HG03558 (cell line): ENCODE measurements at regions not wholly inside any gene's neighbourhood (a gene's known extent, or its start where the extent isn't known, plus 50 kb on each side); places are given as distances from the start of the nearest gene placed in this dataset.
A peak's percentile ranks its signal among the peaks of the same experiment; 100 is the strongest.
"Not testable (repeated sequence)": the region's sequence is repeated elsewhere in the genome, so short reads cannot be mapped to it uniquely, and the experiment has no call there.

ENCODE experiments used
- ATAC-seq: cut with Tn5 transposase; IDR thresholded peaks from one replicate; pipeline ENCODE4 v1.9.1; 2021; ENCODE audit warnings: moderate number of reproducible peaks; ENCODE audit not compliant: unreplicated experiment; ENCODE audit errors: extremely low read depth

- ATAC-seq, result no peak
These were observed 602.7 kb upstream of the SEMA6A start for GRCh38 chr5:117177302-117177701.

GRCh38 chr5:117165068-117165467 is 590.4 kb upstream of the SEMA6A start:
- no peak for ATAC-seq

- no peak for ATAC-seq
These were observed 587.2 kb upstream of the SEMA6A start for GRCh38 chr5:117161718-117162335.

GRCh38 chr5:117160391-117160790 is 585.8 kb upstream of the SEMA6A start:
- no peak for ATAC-seq

- ATAC-seq, result no peak
These were observed 574.7 kb upstream of the SEMA6A start for GRCh38 chr5:117149312-117149711.

- no peak for ATAC-seq
These were observed 569.5 kb upstream of the SEMA6A start for GRCh38 chr5:117144086-117144485.

GRCh38 chr5:117143406-117143805 is 568.8 kb upstream of the SEMA6A start:
- ATAC-seq, result no peak

GRCh38 chr5:117138523-117138922 is 563.9 kb upstream of the SEMA6A start:
- ATAC-seq, result no peak

- no peak for ATAC-seq
These were observed 561.2 kb upstream of the SEMA6A start for GRCh38 chr5:117135851-117136250.

- ATAC-seq, result no peak
These were observed 558.6 kb upstream of the SEMA6A start for GRCh38 chr5:117133198-117133597.

- ATAC-seq, result no peak
These were observed 557.3 kb upstream of the SEMA6A start for GRCh38 chr5:117131876-117132275.

- ATAC-seq, result peak; percentile 93
These were observed 556.5 kb upstream of the SEMA6A start for GRCh38 chr5:117131048-117131679.

GRCh38 chr5:117118499-117118898 is 543.9 kb upstream of the SEMA6A start:
- no peak for ATAC-seq

- not testable (repeated sequence) for ATAC-seq
These were observed 542.7 kb upstream of the SEMA6A start for GRCh38 chr5:117117314-117117713.

GRCh38 chr5:117110548-117110947 is 535.9 kb upstream of the SEMA6A start:
- ATAC-seq, result no peak

- ATAC-seq, result no peak
These were observed 533.2 kb upstream of the SEMA6A start for GRCh38 chr5:117107859-117108258.

- no peak for ATAC-seq
These were observed 529.1 kb upstream of the SEMA6A start for GRCh38 chr5:117103703-117104102.

- no peak for ATAC-seq
These were observed 528.0 kb upstream of the SEMA6A start for GRCh38 chr5:117102591-117102990.

- ATAC-seq, result no peak
These were observed 525.6 kb upstream of the SEMA6A start for GRCh38 chr5:117100176-117100575.

GRCh38 chr5:117098094-117098493 is 523.5 kb upstream of the SEMA6A start:
- no peak for ATAC-seq

GRCh38 chr5:117095346-117096332 is 521.0 kb upstream of the SEMA6A start:
- ATAC-seq, result no peak
